ENCODE measurements at regions not wholly inside any gene's neighbourhood (a gene's known extent, or its start where the extent isn't known, plus 50 kb on each side); places are given as distances from the start of the nearest gene placed in this dataset.

DNA sequence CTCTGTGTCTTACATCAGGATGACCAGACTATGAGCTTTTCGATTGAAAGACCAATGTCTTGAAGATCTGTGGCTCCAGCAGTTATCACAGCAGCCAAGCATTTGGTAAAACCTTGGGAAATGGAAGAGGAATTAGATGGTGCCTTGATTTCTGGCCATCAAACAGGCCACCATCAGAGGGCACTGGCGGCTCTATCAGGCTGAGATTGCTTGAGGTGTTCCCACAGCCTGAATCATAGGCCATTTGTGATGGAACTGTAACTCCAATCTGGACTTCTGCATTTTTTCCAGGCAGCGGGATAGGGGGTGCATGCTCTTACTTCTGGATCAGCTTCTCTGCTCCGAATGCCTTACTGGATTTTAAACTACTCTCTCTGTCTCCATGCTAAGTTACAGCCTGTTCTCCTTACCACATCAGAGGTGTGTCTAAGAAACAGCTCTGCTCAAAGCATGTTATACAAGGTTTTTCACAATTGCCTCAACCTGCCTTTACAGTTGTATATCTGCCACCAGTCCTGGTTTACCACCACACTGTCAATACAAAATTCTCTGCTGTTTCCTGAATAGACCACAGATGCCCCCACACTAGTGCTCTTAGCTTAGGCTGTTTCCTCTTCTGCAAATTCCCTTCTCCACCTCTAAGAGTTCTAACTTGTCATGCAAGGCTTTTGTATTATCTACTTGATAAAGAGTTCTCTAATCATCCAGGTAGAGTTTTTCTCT is 180.9 kb downstream of the PTGER3 start:
- Histone ChIP-seq H3K4me1 (ENCODE audit: control insufficient read depth in 2 of 3, insufficient read depth in 2 of 3, low read depth in 1 of 3, low read length in 3 of 3) (no peaks in the 10 kb centered on the region), H3K27me3 (ENCODE audit: control insufficient read depth, insufficient read depth, low read length) (no peaks in the 10 kb centered on the region), H3K4me3 (ENCODE audit: low read length in 3 of 3) (no peak overlapping the region), H3K36me3 (ENCODE audit: control insufficient read depth in 2 of 3, insufficient read depth in 3 of 3, low read length in 3 of 3) (no peaks in the 10 kb centered on the region), H3K9me3 (ENCODE audit: control insufficient read depth in 2 of 3, insufficient read depth in 1 of 3, low read length in 3 of 3) (no peaks in the 10 kb centered on the region), H3K9ac (ENCODE audit: low read length in 3 of 3) (no peak overlapping the region), H3K27ac (ENCODE audit: low read depth in 2 of 2, low read length in 2 of 2) (no peak overlapping the region)
- TF ChIP-seq, protein P1, sequence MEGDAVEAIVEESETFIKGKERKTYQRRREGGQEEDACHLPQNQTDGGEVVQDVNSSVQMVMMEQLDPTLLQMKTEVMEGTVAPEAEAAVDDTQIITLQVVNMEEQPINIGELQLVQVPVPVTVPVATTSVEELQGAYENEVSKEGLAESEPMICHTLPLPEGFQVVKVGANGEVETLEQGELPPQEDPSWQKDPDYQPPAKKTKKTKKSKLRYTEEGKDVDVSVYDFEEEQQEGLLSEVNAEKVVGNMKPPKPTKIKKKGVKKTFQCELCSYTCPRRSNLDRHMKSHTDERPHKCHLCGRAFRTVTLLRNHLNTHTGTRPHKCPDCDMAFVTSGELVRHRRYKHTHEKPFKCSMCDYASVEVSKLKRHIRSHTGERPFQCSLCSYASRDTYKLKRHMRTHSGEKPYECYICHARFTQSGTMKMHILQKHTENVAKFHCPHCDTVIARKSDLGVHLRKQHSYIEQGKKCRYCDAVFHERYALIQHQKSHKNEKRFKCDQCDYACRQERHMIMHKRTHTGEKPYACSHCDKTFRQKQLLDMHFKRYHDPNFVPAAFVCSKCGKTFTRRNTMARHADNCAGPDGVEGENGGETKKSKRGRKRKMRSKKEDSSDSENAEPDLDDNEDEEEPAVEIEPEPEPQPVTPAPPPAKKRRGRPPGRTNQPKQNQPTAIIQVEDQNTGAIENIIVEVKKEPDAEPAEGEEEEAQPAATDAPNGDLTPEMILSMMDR (IDR thresholded peaks at IDR 0.05; ENCODE audit: borderline replicate concordance, extremely low read depth, insufficient read depth) = no peak
- DNase-seq (no peak), FAIRE-seq (no peak)
- intact Hi-C loops (cut with DNase I) = no loop called here

DNA sequence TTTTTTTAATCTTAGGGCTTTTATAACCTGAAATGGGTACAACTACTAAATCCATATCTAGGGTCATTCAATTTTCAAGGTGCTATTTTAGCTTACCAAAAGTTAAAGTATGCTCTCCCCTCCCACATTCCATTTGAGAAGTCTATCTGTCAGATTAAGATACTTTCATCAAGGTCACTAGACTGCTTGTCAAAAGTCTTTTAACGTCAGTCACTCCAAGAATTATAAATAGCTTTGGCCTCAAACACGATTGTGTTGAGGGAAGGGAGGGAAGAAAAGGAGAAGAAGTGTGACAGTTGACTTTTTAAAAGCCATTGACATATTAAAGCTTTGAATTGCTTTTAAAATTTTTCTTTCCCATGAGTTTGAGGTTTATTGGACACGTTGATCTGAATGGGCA is 175.8 kb downstream of the PTGER3 start:
- H3K27ac ChIP-seq (ENCODE audit: low read depth in 2 of 2, low read length in 2 of 2) = no peak overlapping the region
- no peaks in the 10 kb centered on the region for H3K36me3 ChIP-seq (ENCODE audit: control insufficient read depth in 2 of 3, insufficient read depth in 3 of 3, low read length in 3 of 3)
- intact Hi-C loops (cut with DNase I) = no loop called here
- FAIRE-seq (no peak), DNase-seq (no peak)
- no peaks in the 10 kb centered on the region for H3K9me3 ChIP-seq (ENCODE audit: control insufficient read depth in 2 of 3, insufficient read depth in 1 of 3, low read length in 3 of 3)
- no peaks in the 10 kb centered on the region for H3K27me3 ChIP-seq (ENCODE audit: control insufficient read depth, insufficient read depth, low read length)
- no peak overlapping the region for H3K4me3 ChIP-seq (ENCODE audit: low read length in 3 of 3)
- H3K9ac ChIP-seq (ENCODE audit: low read length in 3 of 3) = no peak overlapping the region
- H3K4me1 ChIP-seq (ENCODE audit: control insufficient read depth in 2 of 3, insufficient read depth in 2 of 3, low read depth in 1 of 3, low read length in 3 of 3) = peaks cover 0 to 2% (median 0%) of the 10 kb centered on the region in 3 donors
- TF ChIP-seq, protein P1 (IDR thresholded peaks at IDR 0.05; ENCODE audit: borderline replicate concordance, extremely low read depth, insufficient read depth) = no peak

DNA sequence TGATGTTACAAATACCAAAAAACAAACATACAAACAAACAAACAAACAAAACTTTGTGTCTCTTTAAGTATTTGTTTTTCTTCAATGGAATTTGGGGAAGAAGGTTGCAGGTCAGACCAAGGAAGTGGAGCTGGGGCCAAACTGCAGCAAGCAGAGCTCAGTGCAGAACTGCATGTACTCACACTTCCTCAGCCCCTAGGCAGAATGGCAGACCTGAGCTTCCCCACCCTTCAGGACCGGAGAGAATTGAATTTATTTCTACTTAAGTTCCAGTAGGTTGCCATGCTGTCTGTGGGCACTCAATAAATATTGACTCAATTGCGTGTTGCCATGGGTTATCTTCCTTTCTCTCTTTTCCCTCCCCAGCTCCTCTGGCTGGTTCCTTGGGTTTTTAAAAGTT is 173.6 kb downstream of the PTGER3 start:
- no peak overlapping the region for H3K9ac ChIP-seq (ENCODE audit: low read length in 3 of 3)
- intact Hi-C loops (cut with DNase I) = no loop called here
- no peak for FAIRE-seq

More for the DNA sequence above, 173.6 kb downstream of the PTGER3 start:
- H3K4me1 ChIP-seq (ENCODE audit: control insufficient read depth in 2 of 3, insufficient read depth in 2 of 3, low read depth in 1 of 3, low read length in 3 of 3) = peaks cover 0 to 2% (median 0%) of the 10 kb centered on the region in 3 donors
- H3K9me3 ChIP-seq (ENCODE audit: control insufficient read depth in 2 of 3, insufficient read depth in 1 of 3, low read length in 3 of 3) = no peaks in the 10 kb centered on the region
- H3K4me3 ChIP-seq (ENCODE audit: low read length in 3 of 3) = no peak overlapping the region
- DNase-seq = no peak
- no peaks in the 10 kb centered on the region for H3K27me3 ChIP-seq (ENCODE audit: control insufficient read depth, insufficient read depth, low read length)
- no peaks in the 10 kb centered on the region for H3K36me3 ChIP-seq (ENCODE audit: control insufficient read depth in 2 of 3, insufficient read depth in 3 of 3, low read length in 3 of 3)
- TF ChIP-seq, protein P1 (IDR thresholded peaks at IDR 0.05; ENCODE audit: borderline replicate concordance, extremely low read depth, insufficient read depth) = no peak
- no peak overlapping the region for H3K27ac ChIP-seq (ENCODE audit: low read depth in 2 of 2, low read length in 2 of 2)

All from kidney (tissue), 13 donors.